ENCODE measurements at regions not wholly inside any gene's neighbourhood (a gene's known extent, or its start where the extent isn't known, plus 50 kb on each side); places are given as distances from the start of the nearest gene placed in this dataset.
"Not testable (repeated sequence)": the region's sequence is repeated elsewhere in the genome, so short reads cannot be mapped to it uniquely, and the experiment has no call there.

DNA sequence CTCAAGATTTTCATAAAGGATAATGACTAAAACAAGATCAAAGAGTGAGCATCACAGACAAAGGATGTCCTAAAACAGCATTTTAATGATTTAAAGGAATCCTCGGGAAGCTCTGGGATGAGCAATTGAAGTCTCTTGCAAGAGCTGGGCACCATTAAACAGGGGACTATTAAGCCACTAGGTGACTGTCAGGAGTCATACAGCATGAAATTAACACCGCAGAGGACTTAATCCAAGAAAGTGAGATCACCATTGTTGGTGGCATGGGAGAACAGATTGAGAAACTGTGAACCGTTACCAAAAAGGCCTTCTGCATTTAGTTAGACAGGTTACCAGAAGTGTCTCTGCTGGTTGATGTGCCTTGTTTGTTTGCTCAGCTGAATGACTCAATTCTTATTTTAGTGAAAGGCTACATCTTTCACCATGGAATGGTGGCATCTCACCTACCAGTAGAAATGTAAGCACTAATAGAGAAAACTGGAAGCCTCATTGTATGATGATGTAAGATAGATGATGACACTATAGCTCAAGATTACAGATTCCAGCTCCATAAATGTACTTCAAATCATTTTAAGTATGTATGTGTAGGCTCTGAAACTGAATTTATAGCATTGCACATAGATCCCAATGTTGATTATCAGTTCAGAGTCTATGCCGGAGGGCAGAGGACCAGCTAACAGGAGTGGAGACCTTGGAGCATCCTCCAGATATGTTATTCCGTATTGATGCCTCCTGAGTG, 427.6 kb downstream of the SUCLG1 start:
- H3K27ac ChIP-seq, result no peak overlapping the region
- no peaks in the 10 kb centered on the region; the same call in 1 of the 2 replicates for H3K27me3 ChIP-seq (replicated peaks)
- no peaks in the 10 kb centered on the region for H3K4me1 ChIP-seq (replicated peaks)
- no peaks in the 10 kb centered on the region; the same call in 1 of the 2 replicates for H3K9me3 ChIP-seq (replicated peaks)
- no peak overlapping the region for H3K4me3 ChIP-seq
- H3K36me3 ChIP-seq, result no peaks in the 10 kb centered on the region
- no peak for DNase-seq (ENCODE audit: low read depth in 1 of 2, low spot score in 2 of 2)

DNA sequence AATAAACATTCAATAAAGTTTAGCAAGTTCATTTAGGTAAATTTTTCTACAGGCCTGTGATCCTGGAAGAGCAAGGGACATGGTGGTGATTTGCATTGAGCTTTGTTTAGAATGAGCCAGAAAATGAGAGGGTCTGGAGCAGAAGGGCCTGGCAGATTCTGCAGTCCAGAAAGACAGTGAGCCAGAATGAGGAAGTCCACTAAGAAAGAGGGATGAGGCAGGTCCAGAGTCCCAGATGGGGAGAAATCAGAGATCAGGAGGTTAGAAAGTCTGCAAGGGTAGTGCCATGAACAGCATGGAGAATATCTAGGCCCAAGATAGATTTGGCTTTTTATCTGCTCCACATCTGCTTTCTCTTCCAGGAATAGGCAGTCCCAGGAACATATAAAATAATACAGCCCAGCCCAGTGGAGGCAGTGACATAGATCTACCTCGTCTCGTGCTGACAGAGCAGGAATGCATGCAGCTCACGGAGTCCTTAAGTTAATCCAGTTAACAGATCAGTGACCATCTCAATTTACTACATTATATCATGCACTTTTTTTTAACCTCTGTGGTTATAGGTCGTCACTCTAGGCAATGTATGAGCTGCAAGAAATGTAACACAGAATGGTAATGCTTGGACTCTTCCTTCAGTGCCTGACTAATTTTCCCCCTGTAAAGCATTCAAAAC, 429.0 kb downstream of the SUCLG1 start:
- Histone ChIP-seq H3K36me3 (no peaks in the 10 kb centered on the region), H3K9me3 (replicated peaks) (no peaks in the 10 kb centered on the region; the same call in 1 of the 2 replicates), H3K4me1 (replicated peaks) (no peaks in the 10 kb centered on the region), H3K27me3 (replicated peaks) (no peaks in the 10 kb centered on the region), H3K4me3 (no peak overlapping the region), H3K27ac (no peak overlapping the region)
- DNase-seq (ENCODE audit: low read depth in 1 of 2, low spot score in 2 of 2), result no peak

- no peak overlapping the region for H3K4me3 ChIP-seq
- no peaks in the 10 kb centered on the region for H3K4me1 ChIP-seq (replicated peaks)
- no peaks in the 10 kb centered on the region for H3K36me3 ChIP-seq
- H3K27me3 ChIP-seq (replicated peaks), result no peaks in the 10 kb centered on the region
- no peak overlapping the region for H3K27ac ChIP-seq
- no peaks in the 10 kb centered on the region; the same call in 1 of the 2 replicates for H3K9me3 ChIP-seq (replicated peaks)
- no peak for DNase-seq (ENCODE audit: low read depth in 1 of 2, low spot score in 2 of 2)
These were observed 432.3 kb downstream of the SUCLG1 start for GRCh38 chr2:84026818-84027217.

- peak; percentile 42 to 43 for DNase-seq (ENCODE audit: low read depth in 1 of 2, low spot score in 2 of 2)
- no peaks in the 10 kb centered on the region for H3K36me3 ChIP-seq
- no peaks in the 10 kb centered on the region for H3K4me1 ChIP-seq (replicated peaks)
- 0 out of 2 replicates have a peak, but pooled peaks cover 3% of the 10 kb centered on the region for H3K27me3 ChIP-seq (replicated peaks)
- H3K4me3 ChIP-seq, result no peak overlapping the region
- H3K27ac ChIP-seq, result no peak overlapping the region
- no peaks in the 10 kb centered on the region; the same call in 1 of the 2 replicates for H3K9me3 ChIP-seq (replicated peaks)
These were observed 436.2 kb downstream of the SUCLG1 start for GRCh38 chr2:84022810-84023431.

- no peak overlapping the region for H3K4me3 ChIP-seq
- H3K27me3 ChIP-seq (replicated peaks), result 0 out of 2 replicates have a peak, but pooled peaks cover 3% of the 10 kb centered on the region
- no peaks in the 10 kb centered on the region for H3K4me1 ChIP-seq (replicated peaks)
- DNase-seq (ENCODE audit: low read depth in 1 of 2, low spot score in 2 of 2), result no peak
- H3K27ac ChIP-seq, result no peak overlapping the region
- no peaks in the 10 kb centered on the region; the same call in 1 of the 2 replicates for H3K9me3 ChIP-seq (replicated peaks)
- no peaks in the 10 kb centered on the region for H3K36me3 ChIP-seq
These were observed 442.1 kb downstream of the SUCLG1 start for GRCh38 chr2:84017010-84017409.

DNA sequence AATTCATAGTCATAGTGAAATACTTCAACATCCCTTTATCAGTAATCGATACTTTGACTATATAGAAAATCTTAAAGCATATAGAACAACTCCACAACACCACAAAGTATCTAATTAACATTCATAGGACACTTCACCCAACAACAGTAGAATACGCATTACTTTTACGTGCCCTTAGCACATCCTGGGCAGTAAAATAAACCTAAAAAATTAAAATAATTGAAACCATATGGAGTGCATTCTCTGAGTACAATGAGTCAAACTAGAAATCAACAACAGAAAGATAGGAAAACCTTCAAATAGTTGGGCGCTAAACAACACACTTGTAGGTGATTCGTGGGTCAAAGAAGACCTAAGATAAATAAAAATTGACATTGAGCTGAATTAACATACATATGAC, 442.9 kb downstream of the SUCLG1 start:
- H3K27me3 ChIP-seq (replicated peaks), result 0 out of 2 replicates have a peak, but pooled peaks cover 3% of the 10 kb centered on the region
- H3K9me3 ChIP-seq (replicated peaks), result no peaks in the 10 kb centered on the region; the same call in 1 of the 2 replicates
- no peaks in the 10 kb centered on the region for H3K36me3 ChIP-seq
- no peak overlapping the region for H3K27ac ChIP-seq
- no peak overlapping the region for H3K4me3 ChIP-seq
- H3K4me1 ChIP-seq (replicated peaks), result no peaks in the 10 kb centered on the region
- DNase-seq (ENCODE audit: low read depth in 1 of 2, low spot score in 2 of 2), result no peak

DNA sequence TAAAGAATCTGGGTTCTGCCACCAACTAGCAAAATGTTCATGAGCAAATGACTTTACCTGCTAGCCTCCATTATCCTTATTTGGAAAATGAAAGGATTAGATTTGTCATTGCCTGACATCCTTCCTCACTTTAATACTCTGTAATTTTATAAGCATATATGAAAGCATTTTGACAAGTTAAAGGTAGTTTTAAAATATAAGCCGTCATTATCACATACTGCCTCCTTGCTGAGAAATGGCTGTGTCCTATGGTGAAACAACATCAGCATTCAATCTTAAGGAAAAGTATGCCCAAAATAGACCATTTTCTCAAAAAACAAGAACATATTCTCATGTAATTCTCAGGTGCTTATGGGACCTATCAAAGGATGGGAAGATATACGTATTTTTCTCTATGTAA, 461.2 kb downstream of the SUCLG1 start:
- no peak overlapping the region for H3K4me3 ChIP-seq
- H3K27me3 ChIP-seq (replicated peaks), result no peaks in the 10 kb centered on the region
- H3K27ac ChIP-seq, result no peak overlapping the region
- no peak for DNase-seq (ENCODE audit: low read depth in 1 of 2, low spot score in 2 of 2)
- no peaks in the 10 kb centered on the region for H3K9me3 ChIP-seq (replicated peaks)
- no peaks in the 10 kb centered on the region for H3K36me3 ChIP-seq
- no peaks in the 10 kb centered on the region for H3K4me1 ChIP-seq (replicated peaks)

GRCh38 chr2:83994633-83995179, 464.4 kb downstream of the SUCLG1 start:
- DNase-seq (ENCODE audit: low read depth in 1 of 2, low spot score in 2 of 2), result no peak
- Histone ChIP-seq H3K36me3 (no peaks in the 10 kb centered on the region), H3K4me1 (replicated peaks) (no peaks in the 10 kb centered on the region), H3K4me3 (no peak overlapping the region), H3K27ac (no peak overlapping the region), H3K9me3 (replicated peaks) (no peaks in the 10 kb centered on the region), H3K27me3 (replicated peaks) (no peaks in the 10 kb centered on the region)

DNA sequence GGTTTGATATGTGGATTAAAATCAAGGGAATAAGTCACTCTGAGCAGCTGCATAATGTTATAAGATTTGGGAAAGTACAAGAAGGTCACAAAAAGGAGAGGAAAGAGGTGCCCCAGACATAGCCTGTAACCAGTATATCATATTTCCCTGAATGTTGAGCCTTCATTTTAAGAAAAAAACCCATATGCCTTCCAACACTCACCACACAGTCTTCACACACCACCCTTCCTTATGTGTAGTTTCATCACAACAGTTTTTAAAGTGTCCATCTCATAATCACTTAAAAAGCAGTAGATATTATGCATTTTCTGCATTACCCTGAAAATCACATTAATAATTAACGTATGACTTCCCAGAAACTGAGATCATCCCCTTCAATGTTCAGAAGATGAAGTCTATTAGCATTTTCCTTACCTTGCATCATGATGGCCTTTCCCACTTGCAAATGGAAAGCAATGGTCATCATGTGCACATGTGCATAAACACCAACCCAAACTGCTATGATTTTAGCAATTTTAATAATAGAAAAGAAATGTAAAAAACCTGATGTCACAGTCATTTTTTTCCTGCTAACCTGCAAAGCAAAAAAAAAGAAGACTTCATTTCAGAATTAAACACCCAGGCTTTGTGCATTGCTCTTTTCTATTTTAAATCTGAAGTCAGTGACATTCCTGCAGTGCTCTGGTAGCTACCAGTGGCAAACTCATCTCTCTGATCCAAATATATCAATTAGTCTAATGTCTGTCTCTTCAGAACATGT, 465.0 kb downstream of the SUCLG1 start:
- no peak for DNase-seq (ENCODE audit: low read depth in 1 of 2, low spot score in 2 of 2)
- no peak overlapping the region for H3K4me3 ChIP-seq
- H3K4me1 ChIP-seq (replicated peaks), result no peaks in the 10 kb centered on the region
- no peaks in the 10 kb centered on the region for H3K9me3 ChIP-seq (replicated peaks)
- H3K27me3 ChIP-seq (replicated peaks), result no peaks in the 10 kb centered on the region
- no peaks in the 10 kb centered on the region for H3K36me3 ChIP-seq
- H3K27ac ChIP-seq, result no peak overlapping the region

GRCh38 chr2:83991992-83992391, 467.1 kb downstream of the SUCLG1 start:
- no peak overlapping the region for H3K27ac ChIP-seq
- no peaks in the 10 kb centered on the region for H3K4me1 ChIP-seq (replicated peaks)
- H3K9me3 ChIP-seq (replicated peaks), result no peaks in the 10 kb centered on the region
- no peaks in the 10 kb centered on the region for H3K27me3 ChIP-seq (replicated peaks)
- no peak for DNase-seq (ENCODE audit: low read depth in 1 of 2, low spot score in 2 of 2)
- no peaks in the 10 kb centered on the region for H3K36me3 ChIP-seq
- no peak overlapping the region for H3K4me3 ChIP-seq

GRCh38 chr2:83990636-83991035, 468.4 kb downstream of the SUCLG1 start:
- no peaks in the 10 kb centered on the region for H3K4me1 ChIP-seq (replicated peaks)
- no peaks in the 10 kb centered on the region for H3K9me3 ChIP-seq (replicated peaks)
- no peak for DNase-seq (ENCODE audit: low read depth in 1 of 2, low spot score in 2 of 2)
- no peak overlapping the region for H3K27ac ChIP-seq
- H3K27me3 ChIP-seq (replicated peaks), result no peaks in the 10 kb centered on the region
- no peak overlapping the region for H3K4me3 ChIP-seq
- H3K36me3 ChIP-seq, result no peaks in the 10 kb centered on the region

GRCh38 chr2:83976628-83977027, 482.5 kb downstream of the SUCLG1 start:
- H3K27me3 ChIP-seq (replicated peaks); H3K27ac ChIP-seq; H3K4me3 ChIP-seq; H3K36me3 ChIP-seq; DNase-seq (ENCODE audit: low read depth in 1 of 2, low spot score in 2 of 2); H3K9me3 ChIP-seq (replicated peaks); H3K4me1 ChIP-seq (replicated peaks): not testable (repeated sequence)

DNA sequence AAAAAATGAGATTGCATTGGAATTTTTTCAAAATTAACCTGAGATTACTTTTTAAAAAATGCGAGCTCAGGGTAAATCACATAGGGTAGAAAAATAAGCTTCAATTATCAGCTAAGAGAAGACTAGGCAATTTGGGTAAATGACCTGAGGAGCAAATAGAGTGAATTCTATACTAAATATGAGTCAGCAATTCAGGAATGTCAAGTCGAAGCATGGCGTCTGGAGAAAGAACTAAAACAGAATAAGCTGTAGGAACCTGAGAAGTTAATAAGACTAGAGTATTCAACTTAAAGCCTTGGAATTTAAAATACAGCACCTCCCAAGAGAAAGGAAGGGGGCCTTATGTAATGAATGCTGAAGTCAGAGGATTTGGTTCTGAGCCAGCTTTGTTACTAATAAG, 487.0 kb downstream of the SUCLG1 start:
- no peak for DNase-seq (ENCODE audit: low read depth in 1 of 2, low spot score in 2 of 2)
- no peak overlapping the region for H3K4me3 ChIP-seq
- H3K27ac ChIP-seq, result no peak overlapping the region
- no peaks in the 10 kb centered on the region for H3K4me1 ChIP-seq (replicated peaks)
- no peaks in the 10 kb centered on the region for H3K9me3 ChIP-seq (replicated peaks)
- H3K36me3 ChIP-seq, result no peaks in the 10 kb centered on the region
- H3K27me3 ChIP-seq (replicated peaks), result no peaks in the 10 kb centered on the region
